ENCODE measurements at regions not wholly inside any gene's neighbourhood (a gene's known extent, or its start where the extent isn't known, plus 50 kb on each side); places are given as distances from the start of the nearest gene placed in this dataset.

DNA sequence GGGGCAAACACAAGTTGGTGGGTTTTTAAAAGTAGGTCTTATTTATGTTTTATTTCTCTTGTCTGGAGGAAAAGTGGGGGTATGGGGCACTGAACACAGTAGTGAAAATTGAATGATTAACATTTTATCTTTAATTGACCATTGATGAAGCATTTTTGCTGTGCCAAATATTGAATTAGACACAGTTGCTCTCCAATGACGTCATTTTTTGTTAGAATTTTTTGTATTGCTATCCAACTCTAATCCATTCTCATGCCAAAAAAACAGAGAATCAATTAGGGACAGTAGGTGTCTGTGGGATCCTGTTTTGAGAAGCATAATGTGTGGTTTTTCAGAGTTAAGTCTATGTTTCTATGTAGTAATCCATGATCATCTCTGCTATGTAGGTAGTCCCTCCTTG is 1032.8 kb downstream of the STPG2 start:
- H3K79me1 ChIP-seq (ENCODE audit: low read depth, low read length), result no peaks in the 10 kb centered on the region
- H3K4ac ChIP-seq (ENCODE audit: low read length), result no peak overlapping the region
- no peak overlapping the region for H2AK5ac ChIP-seq (ENCODE audit: low read depth, low read length)
- no peak overlapping the region for H2BK5ac ChIP-seq (ENCODE audit: low read length)
- H3K27ac ChIP-seq (replicated peaks; ENCODE audit: low read length), result no peak overlapping the region
- no peak overlapping the region for H3K4me3 ChIP-seq (ENCODE audit: low read length in 2 of 2)
- H3K23ac ChIP-seq (ENCODE audit: low read depth, low read length, poor library complexity), result no peak overlapping the region
- H3K4me2 ChIP-seq (ENCODE audit: insufficient read depth, low read length, poor library complexity, severe bottlenecking), result no peak overlapping the region
- DNase-seq (ENCODE audit: low spot score), result no peak
- no peak overlapping the region for H3K14ac ChIP-seq (ENCODE audit: low read length)
- no CpG with 5 or more reads among the region's 1 CpG for WGBS, 2 donors (ENCODE audit: extremely low coverage in 2 of 2, insufficient read length in 2 of 2, insufficient replicate concordance in 1 of 2)
- H3K36me3 ChIP-seq (replicated peaks in 1 of 2; ENCODE audit: control insufficient read depth in 2 of 2, insufficient read depth in 2 of 2, low read length in 2 of 2), result no peaks in the 10 kb centered on the region
- no peak overlapping the region for H3K18ac ChIP-seq (ENCODE audit: low read length)
- H3K4me1 ChIP-seq (ENCODE audit: control insufficient read depth in 2 of 2, insufficient read depth in 1 of 2, low read depth in 1 of 2, low read length in 2 of 2), result no peaks in the 10 kb centered on the region
- H2BK12ac ChIP-seq (ENCODE audit: low read length), result no peak overlapping the region
- H4K8ac ChIP-seq (ENCODE audit: low read depth, low read length), result no peak overlapping the region
- H2BK15ac ChIP-seq (ENCODE audit: low read length), result no peak overlapping the region
- no peak overlapping the region for H2BK120ac ChIP-seq (ENCODE audit: low read depth, low read length)
- H3K9ac ChIP-seq (ENCODE audit: low read depth, low read length, poor library complexity), result no peak overlapping the region
- no peaks in the 10 kb centered on the region for H3K9me3 ChIP-seq (replicated peaks in 1 of 2; ENCODE audit: control insufficient read depth in 2 of 2, insufficient read depth in 1 of 2, low read depth in 1 of 2, low read length in 2 of 2)
- no peak overlapping the region for H4K91ac ChIP-seq (ENCODE audit: low read depth, low read length, poor library complexity)
- H3K27me3 ChIP-seq (ENCODE audit: control insufficient read depth in 3 of 3, insufficient read depth in 3 of 3, low read depth in 1 of 3, low read length in 3 of 3), result no peaks in the 10 kb centered on the region
- no peak overlapping the region for H2AFZ ChIP-seq (ENCODE audit: low read length)

GRCh38 chr4:97116511-97116910 is 1026.8 kb downstream of the STPG2 start:
- H3K9me3 ChIP-seq (replicated peaks in 1 of 2; ENCODE audit: control insufficient read depth in 2 of 2, insufficient read depth in 1 of 2, low read depth in 1 of 2, low read length in 2 of 2), result peaks cover 2 to 5% of the 10 kb centered on the region in 2 donors
- no peaks in the 10 kb centered on the region for H3K27me3 ChIP-seq (ENCODE audit: control insufficient read depth in 3 of 3, insufficient read depth in 3 of 3, low read depth in 1 of 3, low read length in 3 of 3)
- no peak overlapping the region for H3K14ac ChIP-seq (ENCODE audit: low read length)
- no peaks in the 10 kb centered on the region for H3K79me1 ChIP-seq (ENCODE audit: low read depth, low read length)
- H3K23ac ChIP-seq (ENCODE audit: low read depth, low read length, poor library complexity), result no peak overlapping the region
- H2BK12ac ChIP-seq (ENCODE audit: low read length), result no peak overlapping the region
- no peak overlapping the region for H3K27ac ChIP-seq (replicated peaks; ENCODE audit: low read length)
- H3K4ac ChIP-seq (ENCODE audit: low read length), result no peak overlapping the region
- H4K91ac ChIP-seq (ENCODE audit: low read depth, low read length, poor library complexity), result no peak overlapping the region
- no peak overlapping the region for H3K4me3 ChIP-seq (ENCODE audit: low read length in 2 of 2)
- H2AK5ac ChIP-seq (ENCODE audit: low read depth, low read length), result no peak overlapping the region
- H3K4me2 ChIP-seq (ENCODE audit: insufficient read depth, low read length, poor library complexity, severe bottlenecking), result no peak overlapping the region
- no peak overlapping the region for H2BK120ac ChIP-seq (ENCODE audit: low read depth, low read length)
- WGBS, 2 donors (ENCODE audit: extremely low coverage in 2 of 2, insufficient read length in 2 of 2, insufficient replicate concordance in 1 of 2), result no CpG with 5 or more reads among the region's 2 CpGs
- H3K18ac ChIP-seq (ENCODE audit: low read length), result no peak overlapping the region
- H3K9ac ChIP-seq (ENCODE audit: low read depth, low read length, poor library complexity), result no peak overlapping the region
- H3K4me1 ChIP-seq (ENCODE audit: control insufficient read depth in 2 of 2, insufficient read depth in 1 of 2, low read depth in 1 of 2, low read length in 2 of 2), result no peaks in the 10 kb centered on the region
- H3K36me3 ChIP-seq (replicated peaks in 1 of 2; ENCODE audit: control insufficient read depth in 2 of 2, insufficient read depth in 2 of 2, low read length in 2 of 2), result no peaks in the 10 kb centered on the region
- no peak overlapping the region for H4K8ac ChIP-seq (ENCODE audit: low read depth, low read length)
- H2BK15ac ChIP-seq (ENCODE audit: low read length), result no peak overlapping the region
- no peak overlapping the region for H2BK5ac ChIP-seq (ENCODE audit: low read length)
- H2AFZ ChIP-seq (ENCODE audit: low read length), result no peak overlapping the region
- DNase-seq (ENCODE audit: low spot score), result no peak

DNA sequence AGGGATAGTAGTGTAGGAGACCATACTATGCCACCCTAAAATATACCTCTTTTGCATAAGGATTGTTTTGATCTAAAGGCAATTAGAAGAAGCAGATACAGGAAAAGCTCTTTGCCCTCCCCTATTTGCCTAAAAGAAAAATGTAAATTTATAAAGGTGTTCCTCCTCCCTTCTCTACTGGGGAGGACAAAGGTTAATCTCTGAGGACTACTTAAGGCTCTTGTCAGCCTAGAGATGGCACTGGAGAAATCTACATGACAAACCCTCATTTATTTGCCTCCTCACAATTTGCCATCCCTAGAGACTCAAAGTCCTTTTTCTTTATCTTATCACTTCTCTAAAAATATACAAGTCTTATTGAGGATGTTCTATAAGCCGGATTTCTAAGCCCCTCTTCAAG is 1021.8 kb downstream of the STPG2 start:
- H3K9ac ChIP-seq (ENCODE audit: low read depth, low read length, poor library complexity), result no peak overlapping the region
- no peak overlapping the region for H2AK5ac ChIP-seq (ENCODE audit: low read depth, low read length)
- H3K27me3 ChIP-seq (ENCODE audit: control insufficient read depth in 3 of 3, insufficient read depth in 3 of 3, low read depth in 1 of 3, low read length in 3 of 3), result no peaks in the 10 kb centered on the region
- no peak overlapping the region for H3K4ac ChIP-seq (ENCODE audit: low read length)
- H3K4me2 ChIP-seq (ENCODE audit: insufficient read depth, low read length, poor library complexity, severe bottlenecking), result no peak overlapping the region
- H3K36me3 ChIP-seq (replicated peaks in 1 of 2; ENCODE audit: control insufficient read depth in 2 of 2, insufficient read depth in 2 of 2, low read length in 2 of 2), result no peaks in the 10 kb centered on the region
- peaks cover 2 to 4% of the 10 kb centered on the region in 2 donors for H3K9me3 ChIP-seq (replicated peaks in 1 of 2; ENCODE audit: control insufficient read depth in 2 of 2, insufficient read depth in 1 of 2, low read depth in 1 of 2, low read length in 2 of 2)
- H2AFZ ChIP-seq (ENCODE audit: low read length), result no peak overlapping the region
- H4K91ac ChIP-seq (ENCODE audit: low read depth, low read length, poor library complexity), result no peak overlapping the region
- H4K8ac ChIP-seq (ENCODE audit: low read depth, low read length), result no peak overlapping the region
- H3K4me1 ChIP-seq (ENCODE audit: control insufficient read depth in 2 of 2, insufficient read depth in 1 of 2, low read depth in 1 of 2, low read length in 2 of 2), result peaks cover 0 to 3% of the 10 kb centered on the region in 2 donors
- H2BK12ac ChIP-seq (ENCODE audit: low read length), result no peak overlapping the region
- no peaks in the 10 kb centered on the region for H3K79me1 ChIP-seq (ENCODE audit: low read depth, low read length)
- H3K14ac ChIP-seq (ENCODE audit: low read length), result no peak overlapping the region
- no peak overlapping the region for H3K18ac ChIP-seq (ENCODE audit: low read length)
- no peak overlapping the region for H2BK120ac ChIP-seq (ENCODE audit: low read depth, low read length)
- H2BK15ac ChIP-seq (ENCODE audit: low read length), result no peak overlapping the region
- no peak overlapping the region for H3K4me3 ChIP-seq (ENCODE audit: low read length in 2 of 2)
- H3K23ac ChIP-seq (ENCODE audit: low read depth, low read length, poor library complexity), result no peak overlapping the region
- WGBS, 2 donors (ENCODE audit: extremely low coverage in 2 of 2, insufficient read length in 2 of 2, insufficient replicate concordance in 1 of 2), result no CpG with 5 or more reads among the region's 1 CpG
- no peak for DNase-seq (ENCODE audit: low spot score)
- H2BK5ac ChIP-seq (ENCODE audit: low read length), result no peak overlapping the region
- H3K27ac ChIP-seq (replicated peaks; ENCODE audit: low read length), result no peak overlapping the region

DNA sequence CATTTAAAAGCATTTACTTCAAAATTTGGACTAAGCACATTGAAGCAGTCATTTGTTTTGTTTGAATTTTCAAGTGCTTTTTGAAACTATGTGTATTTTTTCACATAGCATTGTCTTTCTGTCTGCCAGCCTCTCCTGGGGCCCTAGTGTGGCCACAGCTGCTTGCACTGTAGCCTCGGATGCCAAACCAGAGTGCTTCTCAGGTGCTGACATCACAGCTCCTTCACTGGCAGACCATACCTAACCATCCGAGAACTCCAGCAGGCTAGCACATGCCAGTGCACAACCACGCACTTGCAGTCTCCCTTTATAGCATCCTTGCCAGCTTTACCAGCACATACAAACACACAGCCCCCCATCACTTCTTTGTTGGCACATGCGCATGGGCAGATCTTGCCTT is 1019.7 kb downstream of the STPG2 start:
- Histone ChIP-seq H3K4me2 (ENCODE audit: insufficient read depth, low read length, poor library complexity, severe bottlenecking) (no peak overlapping the region), H2AK5ac (ENCODE audit: low read depth, low read length) (no peak overlapping the region), H3K14ac (ENCODE audit: low read length) (no peak overlapping the region), H2BK120ac (ENCODE audit: low read depth, low read length) (no peak overlapping the region), H3K9me3 (replicated peaks in 1 of 2; ENCODE audit: control insufficient read depth in 2 of 2, insufficient read depth in 1 of 2, low read depth in 1 of 2, low read length in 2 of 2) (peaks cover 0 to 2% of the 10 kb centered on the region in 2 donors), H2BK5ac (ENCODE audit: low read length) (no peak overlapping the region), H2AFZ (ENCODE audit: low read length) (no peak overlapping the region), H3K36me3 (replicated peaks in 1 of 2; ENCODE audit: control insufficient read depth in 2 of 2, insufficient read depth in 2 of 2, low read length in 2 of 2) (no peaks in the 10 kb centered on the region), H3K9ac (ENCODE audit: low read depth, low read length, poor library complexity) (no peak overlapping the region), H3K79me1 (ENCODE audit: low read depth, low read length) (no peaks in the 10 kb centered on the region), H3K27ac (replicated peaks; ENCODE audit: low read length) (no peak overlapping the region), H3K18ac (ENCODE audit: low read length) (no peak overlapping the region), H2BK15ac (ENCODE audit: low read length) (no peak overlapping the region), H3K4ac (ENCODE audit: low read length) (no peak overlapping the region), H3K4me1 (ENCODE audit: control insufficient read depth in 2 of 2, insufficient read depth in 1 of 2, low read depth in 1 of 2, low read length in 2 of 2) (peaks cover 0 to 3% of the 10 kb centered on the region in 2 donors), H3K23ac (ENCODE audit: low read depth, low read length, poor library complexity) (no peak overlapping the region), H2BK12ac (ENCODE audit: low read length) (no peak overlapping the region), H4K8ac (ENCODE audit: low read depth, low read length) (no peak overlapping the region), H3K27me3 (ENCODE audit: control insufficient read depth in 3 of 3, insufficient read depth in 3 of 3, low read depth in 1 of 3, low read length in 3 of 3) (no peaks in the 10 kb centered on the region), H4K91ac (ENCODE audit: low read depth, low read length, poor library complexity) (no peak overlapping the region), H3K4me3 (ENCODE audit: low read length in 2 of 2) (peak overlapping the region in 1 of 2 donors; percentile 59)
- no CpG with 5 or more reads among the region's 4 CpGs for WGBS, 2 donors (ENCODE audit: extremely low coverage in 2 of 2, insufficient read length in 2 of 2, insufficient replicate concordance in 1 of 2)
- no peak for DNase-seq (ENCODE audit: low spot score)
